Ammon's horn (tissue), 1 donor: ENCODE measurements at regions not wholly inside any gene's neighbourhood (a gene's known extent, or its start where the extent isn't known, plus 50 kb on each side); places are given as distances from the start of the nearest gene placed in this dataset.
"Not testable (repeated sequence)": the region's sequence is repeated elsewhere in the genome, so short reads cannot be mapped to it uniquely, and the experiment has no call there.

ENCODE experiments used
- DNase-seq: peaks from one replicate; pipeline ENCODE4 v3.0.0-alpha.2; 2016; ENCODE audit warnings: low spot score

DNA sequence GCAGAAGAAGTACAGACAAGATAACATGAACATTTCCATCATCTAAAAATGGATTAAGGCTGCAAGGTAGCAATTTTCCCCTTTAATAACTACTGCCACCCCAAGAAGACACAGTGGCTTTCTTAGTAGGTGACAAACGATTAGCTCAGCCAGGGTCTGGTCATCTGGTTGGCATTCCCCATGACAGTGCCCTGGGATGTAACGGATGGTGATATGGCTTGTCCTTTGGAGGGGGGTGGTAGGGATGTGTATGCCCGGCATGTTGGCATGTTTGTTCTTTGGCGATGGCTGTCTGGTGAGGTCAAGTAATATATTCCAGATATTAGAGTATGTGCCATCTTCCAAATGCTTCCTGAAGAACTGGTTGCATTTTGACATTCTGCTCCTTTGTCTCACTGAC, 135.6 kb upstream of the ZNF536 start:
- no peak for DNase-seq

DNA sequence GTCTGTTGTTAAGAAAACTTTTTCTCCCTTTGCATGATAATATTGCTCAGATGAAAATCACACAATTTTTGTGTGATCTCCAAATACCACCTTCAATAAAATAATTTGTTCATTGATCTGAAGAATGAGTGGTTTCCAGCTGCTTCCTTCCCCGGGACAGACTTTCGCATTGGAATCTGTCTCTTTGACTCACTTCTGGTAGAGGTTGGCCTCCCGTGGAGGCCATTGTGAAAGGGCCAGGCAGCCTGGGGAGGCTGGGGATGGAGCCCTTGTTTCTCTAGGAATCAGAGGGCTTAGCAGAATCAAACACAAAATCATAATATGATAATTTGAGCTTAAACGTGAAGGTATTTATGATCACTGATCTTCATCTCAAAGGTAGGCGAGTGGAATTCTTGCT, 135.0 kb upstream of the ZNF536 start:
- no peak for DNase-seq

DNA sequence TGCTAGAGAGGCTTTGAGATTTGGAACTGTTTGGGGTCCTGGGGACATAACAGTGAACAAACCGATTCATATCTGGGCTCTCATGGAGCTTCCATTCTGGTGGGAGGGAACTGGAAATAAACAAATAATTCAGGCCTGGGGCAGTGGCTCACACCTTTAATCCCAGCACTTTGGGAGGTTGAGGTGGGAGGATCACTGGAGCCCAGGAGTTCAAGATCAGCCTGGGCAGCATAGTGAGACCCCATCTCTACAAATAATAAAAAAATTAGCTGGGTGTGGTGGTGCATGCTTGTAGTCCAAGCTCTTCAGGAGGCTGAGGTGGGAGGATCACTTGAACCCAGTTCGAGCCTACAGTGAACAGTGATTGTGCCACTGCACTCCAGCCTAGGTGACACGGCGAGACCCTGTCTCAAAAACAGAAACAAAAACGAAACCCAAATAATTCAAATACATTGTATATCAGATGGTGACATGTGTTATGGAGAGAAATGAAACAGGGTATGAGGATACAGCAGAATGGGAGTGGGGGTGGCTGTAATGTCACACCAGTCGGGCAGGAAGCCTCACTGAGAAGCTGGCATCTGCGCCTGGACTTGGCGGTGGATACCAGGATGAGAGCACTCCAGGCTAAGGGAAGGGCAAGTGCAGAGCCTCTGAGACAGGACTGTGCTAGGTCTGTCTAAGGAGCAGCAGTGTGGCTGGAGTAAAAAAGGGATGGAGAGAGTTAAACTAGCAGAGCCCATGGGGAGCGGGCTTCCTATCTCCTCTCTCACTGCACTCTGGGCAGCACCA, 131.1 kb upstream of the ZNF536 start:
- DNase-seq: no peak

DNA sequence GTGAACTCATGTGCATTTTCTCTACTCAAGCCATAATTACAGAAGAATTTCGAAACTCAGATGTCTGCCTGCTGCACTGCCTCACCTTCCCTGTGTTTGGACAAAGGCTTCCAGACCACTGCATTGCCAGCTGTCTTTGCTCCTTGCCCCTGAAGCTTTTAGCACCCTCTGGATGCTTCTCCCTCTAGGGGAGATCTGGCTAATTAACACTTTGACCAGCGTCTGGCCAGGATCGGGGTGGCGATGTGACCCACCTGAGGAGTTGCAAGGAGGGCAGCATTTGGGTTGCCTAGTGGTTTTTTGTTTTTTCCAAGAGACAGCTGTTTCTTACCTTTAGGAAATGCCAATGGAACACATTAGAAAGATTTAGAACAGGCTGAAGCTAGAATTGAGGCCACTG, 127.7 kb upstream of the ZNF536 start:
- no peak for DNase-seq

DNA sequence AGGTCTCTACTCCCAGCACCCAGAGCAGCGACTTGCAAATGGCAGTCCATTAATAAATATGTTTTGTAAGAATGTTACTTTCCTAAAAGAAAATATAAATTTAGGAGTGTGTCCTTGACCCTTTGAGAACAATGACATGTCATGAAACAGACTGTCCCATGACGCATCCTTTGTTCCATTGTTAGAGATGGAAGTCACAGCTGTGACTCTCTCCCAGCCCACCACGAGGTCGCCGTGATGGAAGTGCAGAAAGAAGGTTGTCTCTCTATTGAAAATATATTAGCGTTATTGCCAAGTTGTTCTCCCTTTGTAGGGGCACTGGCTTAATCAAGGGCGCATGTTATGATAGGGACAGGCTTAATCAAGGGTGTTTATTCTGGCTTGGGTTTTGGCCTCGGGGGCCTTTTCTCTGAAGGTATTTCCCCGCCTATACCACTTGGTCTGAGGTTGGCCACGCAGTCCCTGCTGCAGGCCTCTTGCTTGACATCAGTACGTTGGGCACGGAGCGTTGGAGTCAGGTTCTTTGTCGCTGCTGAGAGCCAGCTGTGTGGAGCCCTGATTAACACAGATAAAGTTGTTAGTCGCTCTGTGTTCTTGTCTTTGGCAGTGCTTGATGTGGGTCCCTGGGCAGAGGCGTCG, 126.7 kb upstream of the ZNF536 start:
- peak; percentile 63 for DNase-seq

DNA sequence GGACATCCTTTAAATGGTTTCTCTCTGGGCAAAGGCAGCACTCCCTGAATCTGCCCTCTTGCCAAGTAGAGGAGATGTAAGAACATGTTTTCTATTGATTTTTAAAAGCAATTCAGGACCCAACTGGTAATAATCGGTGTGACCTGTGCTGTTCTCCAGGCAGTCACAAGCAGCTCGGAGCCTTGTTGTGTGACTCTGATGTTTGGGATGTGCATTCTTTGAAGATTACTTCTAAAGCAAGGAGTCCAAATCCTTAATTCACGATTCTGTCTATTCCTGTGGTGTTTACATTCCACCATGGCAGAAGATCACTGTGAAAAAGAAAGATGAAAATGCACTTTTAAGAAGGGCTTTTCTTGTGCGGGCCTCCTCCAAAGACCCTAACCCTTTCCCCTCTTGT, 122.3 kb upstream of the ZNF536 start:
- no peak for DNase-seq

DNA sequence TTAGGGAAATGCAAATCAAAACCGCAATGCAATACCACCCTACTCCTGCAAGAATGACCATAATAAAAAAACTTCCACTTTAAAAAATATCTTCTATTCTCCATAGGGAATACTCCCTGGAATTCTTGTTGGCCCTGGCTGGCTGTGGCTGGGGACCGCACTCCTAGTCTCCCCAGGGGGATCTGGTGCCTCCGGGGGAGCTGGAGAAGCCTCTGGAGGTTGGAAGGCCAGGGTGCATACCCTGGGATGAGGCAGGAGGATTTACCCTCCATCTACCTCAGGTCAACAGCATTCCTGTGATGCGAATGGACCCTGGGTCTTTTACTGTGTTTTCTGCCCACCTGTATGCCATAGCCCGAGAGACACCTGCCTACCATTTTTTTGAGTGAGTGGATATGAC, 120.0 kb upstream of the ZNF536 start:
- DNase-seq: no peak

DNA sequence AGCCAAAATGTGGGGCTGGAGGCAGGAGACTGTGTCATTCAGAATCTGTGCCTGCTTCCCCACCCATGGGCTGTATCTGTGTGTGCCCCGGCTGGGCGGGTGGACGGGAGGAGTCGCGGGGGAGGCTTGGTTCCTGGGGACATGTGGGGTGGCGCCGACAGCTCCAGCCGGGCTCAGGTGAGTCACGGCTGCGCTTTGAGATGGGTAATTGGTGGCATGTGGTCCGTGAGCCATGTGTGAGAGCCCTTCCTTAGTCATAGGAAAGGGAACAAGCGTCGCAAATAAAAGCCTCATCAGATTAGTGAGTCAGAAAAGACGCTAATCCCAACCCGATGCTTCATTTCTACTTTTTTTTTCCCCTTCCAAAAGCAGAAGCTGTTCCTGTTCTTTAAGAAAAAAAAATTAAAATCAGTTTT, 118.6 kb upstream of the ZNF536 start:
- DNase-seq: no peak

DNA sequence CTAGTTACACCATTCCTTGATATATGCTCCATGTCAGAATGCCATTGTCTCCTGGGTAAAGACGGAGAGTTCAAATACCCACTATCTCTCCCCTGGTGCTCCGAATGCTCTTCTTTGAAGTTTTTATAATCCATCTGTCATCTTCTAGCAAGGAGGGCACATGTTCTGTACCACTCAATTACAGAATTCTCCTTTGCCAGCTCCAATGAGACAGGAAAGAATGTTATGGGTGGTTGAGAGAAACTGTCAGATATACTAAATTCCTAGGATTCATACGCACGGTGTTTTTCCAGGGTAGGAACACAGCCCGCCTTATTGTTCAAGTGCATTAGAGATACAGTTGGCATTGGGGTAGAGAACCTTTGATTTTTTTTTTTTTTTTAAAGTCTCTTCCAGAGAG, 118.0 kb upstream of the ZNF536 start:
- DNase-seq: no peak

DNA sequence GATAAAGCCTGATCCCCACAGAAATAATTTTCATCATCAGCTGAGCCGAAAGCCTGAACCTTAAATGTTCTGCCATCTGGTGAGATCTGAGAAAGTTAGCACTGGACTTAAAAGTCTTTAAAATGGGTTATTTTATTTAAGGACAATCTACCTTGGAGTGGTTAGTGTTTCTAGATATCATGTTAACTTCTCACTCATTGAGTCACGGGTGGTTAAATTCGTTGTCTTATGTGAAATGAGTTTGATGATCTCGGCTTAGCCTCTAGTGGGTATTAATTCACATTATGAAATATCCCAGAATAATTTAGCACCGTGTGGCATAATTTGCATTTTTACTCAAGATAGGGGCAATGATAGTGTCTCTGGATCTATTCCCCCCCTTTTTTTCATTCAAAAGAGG, 117.4 kb upstream of the ZNF536 start:
- DNase-seq: no peak

DNA sequence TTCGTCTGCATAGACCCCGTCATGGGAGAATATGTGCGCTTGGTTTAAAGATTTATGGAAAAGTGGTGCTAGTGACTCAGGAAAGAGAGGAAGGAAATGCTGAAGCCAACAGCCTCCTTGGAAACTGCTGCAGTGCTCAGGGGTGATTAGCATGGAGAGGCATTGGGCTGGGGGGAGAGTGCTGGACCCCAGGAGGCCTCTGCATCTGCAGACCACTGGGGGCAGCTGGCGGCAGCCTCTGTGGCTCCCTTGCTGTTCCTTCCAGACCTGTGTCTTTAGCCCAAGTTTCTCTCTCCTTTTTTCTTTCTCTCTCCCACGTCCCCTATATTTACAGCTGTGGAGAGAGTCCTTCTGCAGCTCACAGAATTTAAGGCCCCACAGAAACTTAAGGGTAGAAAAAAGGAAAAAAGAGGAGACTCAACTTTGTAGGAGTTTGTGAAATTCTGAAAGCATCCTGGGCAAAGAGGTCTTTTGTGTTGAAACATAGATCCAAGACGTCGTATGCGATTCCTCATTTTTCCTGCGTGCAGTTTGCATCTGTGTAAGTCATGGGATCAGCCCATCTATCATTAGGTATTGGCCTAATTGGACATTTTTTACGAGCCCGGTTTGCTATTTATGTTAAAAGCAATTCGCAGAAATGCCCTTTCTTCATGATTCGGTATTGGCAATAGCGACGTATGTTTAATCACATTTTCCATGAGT, 116.2 kb upstream of the ZNF536 start:
- DNase-seq: no peak

DNA sequence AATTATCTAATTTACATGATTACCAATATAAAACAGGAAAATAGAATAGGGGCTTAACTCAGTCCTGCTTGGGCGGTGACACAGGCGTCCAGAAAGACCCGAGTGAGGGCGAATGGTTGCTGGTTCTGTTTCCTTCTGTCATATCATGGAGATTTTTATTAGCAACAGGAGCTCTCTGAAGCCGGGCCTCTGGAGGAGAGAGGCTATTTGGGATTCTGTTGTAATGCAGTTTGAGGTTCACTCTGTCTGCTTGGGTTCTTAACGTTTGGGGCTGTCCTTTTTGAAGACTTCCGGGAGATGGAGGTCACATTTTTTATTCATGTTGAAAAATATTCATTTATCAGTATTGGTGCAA, 115.7 kb upstream of the ZNF536 start:
- DNase-seq: no peak

DNA sequence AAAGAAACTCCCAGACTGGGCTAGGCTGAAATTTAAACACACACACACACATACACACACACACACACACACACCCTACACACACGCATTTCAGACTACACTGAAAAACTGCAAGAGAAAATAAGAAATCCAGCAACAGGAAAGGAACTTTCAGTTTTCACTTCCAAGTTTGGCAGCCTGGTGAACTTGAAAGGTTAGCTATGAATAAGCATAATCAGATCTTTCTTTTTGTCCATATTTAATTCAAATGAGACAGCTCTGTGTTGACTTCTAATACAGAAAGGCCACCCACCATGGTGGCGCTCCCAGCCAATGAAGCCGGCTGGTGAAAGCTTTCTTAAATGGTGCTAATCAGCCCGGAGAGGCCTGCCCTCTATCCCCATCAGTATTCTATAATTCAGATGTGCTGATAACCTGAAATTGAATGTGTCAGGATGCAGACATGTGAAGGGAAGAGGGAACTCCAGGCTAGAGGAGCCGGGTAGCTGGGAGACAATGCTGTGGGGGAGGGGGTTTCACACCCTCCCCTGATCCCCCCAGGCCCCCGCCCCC, 108.3 kb upstream of the ZNF536 start:
- no peak for DNase-seq

DNA sequence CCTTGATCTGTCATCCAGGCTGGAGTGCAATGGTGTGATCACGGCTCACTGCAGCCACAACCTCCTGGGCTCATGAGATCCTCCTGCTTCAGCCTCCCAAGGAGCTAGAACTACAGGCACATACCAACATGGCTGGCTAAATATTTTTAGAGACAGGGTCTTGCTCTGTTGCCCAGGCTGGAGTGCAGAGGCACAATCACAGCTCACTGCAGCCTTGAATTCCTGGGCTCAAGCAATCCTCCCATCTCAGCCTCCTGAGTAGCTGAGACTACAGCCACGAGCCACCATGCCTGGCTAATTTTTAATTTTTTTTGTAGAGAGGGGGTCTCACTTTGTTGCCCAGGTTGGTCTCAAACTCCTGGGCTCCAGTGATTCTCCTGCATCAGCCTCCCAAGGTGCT, 106.3 kb upstream of the ZNF536 start:
- DNase-seq: not testable (repeated sequence)

DNA sequence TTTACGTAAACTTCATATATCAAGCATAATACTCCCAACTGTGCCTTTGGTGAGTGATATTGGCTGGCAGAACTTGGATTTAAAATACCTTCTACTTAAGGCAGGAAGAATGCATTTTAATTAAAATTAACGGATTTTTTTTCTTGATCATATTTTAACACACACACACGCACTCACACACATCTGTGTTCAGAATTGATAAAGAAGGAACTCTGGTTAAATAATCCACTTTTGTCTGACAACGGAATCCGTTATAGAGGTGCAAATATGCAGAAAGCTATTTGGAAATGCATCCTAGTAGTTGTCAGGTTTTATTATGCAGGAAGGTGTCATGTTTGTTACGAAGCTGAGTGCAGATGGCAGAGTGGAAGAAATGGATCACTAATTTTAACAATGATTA, 105.5 kb upstream of the ZNF536 start:
- DNase-seq: no peak

DNA sequence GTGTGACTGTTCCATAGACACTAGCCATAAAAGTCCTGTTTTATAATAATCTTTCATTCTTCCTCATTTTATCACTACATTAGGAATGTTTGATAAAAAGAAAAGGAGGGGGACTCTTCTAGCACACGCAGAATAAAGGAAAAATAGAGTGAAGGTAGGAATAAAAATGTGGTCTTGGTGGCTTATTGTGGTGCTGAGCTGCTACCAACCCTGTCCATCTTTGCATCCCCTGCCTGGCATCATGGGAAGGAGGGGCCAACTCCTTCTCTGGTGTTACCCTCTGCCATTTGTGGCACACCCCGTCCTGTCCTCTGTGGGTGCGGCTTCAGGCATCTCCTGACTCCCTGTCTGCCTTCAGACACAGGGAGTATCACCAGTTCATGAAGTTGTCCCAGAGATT, 104.9 kb upstream of the ZNF536 start:
- DNase-seq: no peak

DNA sequence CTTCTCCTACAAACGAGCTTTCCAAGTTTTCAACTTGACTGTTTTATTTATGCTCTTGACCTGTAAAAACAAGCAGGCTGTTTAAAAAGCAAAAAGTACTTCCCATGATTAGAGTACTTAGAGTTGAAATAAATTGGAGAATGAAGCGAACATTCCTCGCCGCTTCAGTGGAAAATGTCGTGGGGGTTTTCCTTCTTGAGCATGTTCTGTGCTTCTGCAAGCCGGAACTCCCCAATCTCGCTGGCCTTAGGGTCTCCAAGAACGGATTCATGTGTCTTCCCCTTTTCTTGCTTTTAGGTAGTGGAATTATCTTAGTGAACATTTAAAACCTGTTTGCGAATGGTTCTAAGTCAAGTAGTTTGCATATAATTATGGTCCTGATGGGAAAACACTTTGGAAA, 103.6 kb upstream of the ZNF536 start:
- no peak for DNase-seq

DNA sequence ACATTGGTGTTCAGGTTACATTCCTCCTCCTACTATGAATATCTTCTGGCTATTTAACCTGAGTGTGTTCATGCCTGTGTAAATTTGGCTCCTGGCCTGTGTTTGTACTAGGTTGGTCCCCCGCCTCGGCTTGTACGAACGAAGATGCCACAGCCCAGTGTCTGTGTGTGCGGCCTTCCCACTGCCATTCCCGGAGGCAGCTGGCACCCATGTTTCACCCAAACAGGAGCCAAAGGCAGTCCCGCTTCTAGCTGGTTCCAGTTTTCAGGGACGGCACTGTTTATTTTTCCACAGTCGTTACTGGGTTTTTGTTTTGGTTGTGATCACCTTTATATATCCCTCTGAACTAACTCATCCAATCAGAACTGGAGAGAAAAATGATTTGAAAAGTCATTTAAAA, 102.5 kb upstream of the ZNF536 start:
- DNase-seq: no peak

DNA sequence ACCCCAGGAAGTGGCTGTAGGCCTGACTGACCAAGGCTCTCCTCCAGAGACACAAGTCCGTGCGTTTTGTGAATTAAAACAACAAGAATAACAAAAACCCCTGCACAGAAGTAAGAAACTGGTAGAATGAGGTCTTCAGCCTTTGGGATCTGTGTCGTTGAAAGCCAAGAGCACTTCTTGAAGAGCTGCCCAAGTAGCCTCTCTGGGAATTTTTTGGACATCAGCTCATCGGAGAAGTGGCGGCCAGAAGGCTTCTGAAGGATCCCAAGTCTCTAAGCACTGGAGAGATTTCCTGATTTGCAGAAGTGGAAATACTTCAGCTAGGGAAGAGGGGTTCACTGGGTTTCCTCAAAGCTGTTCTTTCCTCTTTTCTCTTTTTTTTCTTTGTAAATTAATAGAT, 100.4 kb upstream of the ZNF536 start:
- no peak for DNase-seq

DNA sequence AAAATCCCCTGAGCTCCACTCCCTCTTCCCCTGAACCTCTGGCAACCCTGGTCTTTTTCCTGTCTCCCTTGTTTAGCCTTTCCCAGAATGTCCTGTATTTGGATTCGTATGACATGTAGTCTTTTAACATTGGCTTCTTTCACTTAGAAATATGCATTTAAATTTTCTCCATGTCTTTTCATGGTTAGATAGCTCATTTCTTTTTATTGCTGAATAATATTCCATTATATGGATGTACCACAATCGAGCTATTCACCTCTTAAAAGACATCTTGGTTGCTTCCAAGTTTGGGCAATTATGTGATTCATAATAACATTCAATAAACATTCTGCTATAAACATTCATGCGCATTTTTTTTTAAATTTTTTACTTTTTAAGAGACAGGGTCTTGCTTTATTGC, 99.6 kb upstream of the ZNF536 start:
- no peak for DNase-seq

DNA sequence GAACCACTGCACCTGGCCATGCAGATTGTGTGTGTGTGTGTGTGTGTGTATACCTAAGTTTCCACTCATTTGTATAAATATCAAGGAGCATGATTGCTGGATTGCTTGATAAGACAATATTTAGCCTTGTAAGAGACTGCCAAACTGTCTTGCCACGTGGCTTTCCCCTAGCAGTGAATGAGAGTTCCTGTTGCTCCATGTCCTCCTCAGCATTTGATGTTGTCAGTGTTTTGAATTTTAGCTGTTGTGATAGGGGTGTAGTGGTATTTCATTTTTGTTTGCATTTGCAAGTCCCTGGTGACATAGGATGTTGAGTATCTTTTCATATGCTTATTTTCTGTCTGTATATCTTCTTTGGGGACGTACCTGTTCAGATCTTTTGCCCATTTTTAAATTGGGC, 99.0 kb upstream of the ZNF536 start:
- no peak for DNase-seq

DNA sequence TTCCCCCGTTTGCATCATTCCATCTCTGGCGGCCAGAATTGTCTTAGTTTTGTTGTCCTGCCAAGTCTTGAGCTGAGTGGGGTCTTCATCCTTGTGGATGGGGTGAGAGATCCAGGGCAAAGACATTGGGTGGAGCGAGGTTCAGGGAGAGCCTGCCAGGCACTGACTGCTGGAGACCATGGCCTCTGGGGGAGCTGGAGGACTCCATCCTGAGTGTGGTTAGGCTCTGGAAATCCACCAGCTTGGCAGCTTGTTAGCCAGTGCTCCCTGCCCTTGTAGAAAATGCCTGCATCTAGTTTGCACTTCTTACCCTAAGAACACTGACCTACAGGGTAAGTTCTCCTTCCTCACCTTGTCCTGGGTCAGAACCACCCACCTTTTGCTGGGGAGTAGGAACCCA, 97.2 kb upstream of the ZNF536 start:
- peak; percentile 40 for DNase-seq
